ENCODE measurements at regions not wholly inside any gene's neighbourhood (a gene's known extent, or its start where the extent isn't known, plus 50 kb on each side); places are given as distances from the start of the nearest gene placed in this dataset.

GRCh38 chr7:156106107-156106426 is 293.8 kb upstream of the SHH start:
- Mint-ChIP-seq H3K9me3 (no peaks in the 10 kb centered on the region), H3K4me1 (ENCODE audit: low read depth) (no peaks in the 10 kb centered on the region), H3K4me3 (no peak overlapping the region), H3K27me3 (no peaks in the 10 kb centered on the region), H3K27ac (no peak overlapping the region), H3K36me3 (ENCODE audit: low read depth) (no peaks in the 10 kb centered on the region)
- CTCF ChIA-PET = no interaction called here
- no peak for DNase-seq
- POLR2A ChIA-PET = no interaction called here
- ATAC-seq = no peak
- intact Hi-C loops (cut with micrococcal nuclease) = no loop called here
- TF ChIP-seq, protein P1, sequence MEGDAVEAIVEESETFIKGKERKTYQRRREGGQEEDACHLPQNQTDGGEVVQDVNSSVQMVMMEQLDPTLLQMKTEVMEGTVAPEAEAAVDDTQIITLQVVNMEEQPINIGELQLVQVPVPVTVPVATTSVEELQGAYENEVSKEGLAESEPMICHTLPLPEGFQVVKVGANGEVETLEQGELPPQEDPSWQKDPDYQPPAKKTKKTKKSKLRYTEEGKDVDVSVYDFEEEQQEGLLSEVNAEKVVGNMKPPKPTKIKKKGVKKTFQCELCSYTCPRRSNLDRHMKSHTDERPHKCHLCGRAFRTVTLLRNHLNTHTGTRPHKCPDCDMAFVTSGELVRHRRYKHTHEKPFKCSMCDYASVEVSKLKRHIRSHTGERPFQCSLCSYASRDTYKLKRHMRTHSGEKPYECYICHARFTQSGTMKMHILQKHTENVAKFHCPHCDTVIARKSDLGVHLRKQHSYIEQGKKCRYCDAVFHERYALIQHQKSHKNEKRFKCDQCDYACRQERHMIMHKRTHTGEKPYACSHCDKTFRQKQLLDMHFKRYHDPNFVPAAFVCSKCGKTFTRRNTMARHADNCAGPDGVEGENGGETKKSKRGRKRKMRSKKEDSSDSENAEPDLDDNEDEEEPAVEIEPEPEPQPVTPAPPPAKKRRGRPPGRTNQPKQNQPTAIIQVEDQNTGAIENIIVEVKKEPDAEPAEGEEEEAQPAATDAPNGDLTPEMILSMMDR (IDR thresholded peaks at IDR 0.05) = no peak

- TF ChIP-seq, protein P1 (IDR thresholded peaks at IDR 0.05) = no peak
- intact Hi-C loops (cut with micrococcal nuclease) = no loop called here
- no peak overlapping the region for H3K4me3 Mint-ChIP-seq
- H3K4me1 Mint-ChIP-seq (ENCODE audit: low read depth) = no peaks in the 10 kb centered on the region
- no peaks in the 10 kb centered on the region for H3K9me3 Mint-ChIP-seq
- POLR2A ChIA-PET = no interaction called here
- DNase-seq = no peak
- CTCF ChIA-PET = no interaction called here
- H3K27ac Mint-ChIP-seq = no peak overlapping the region
- no peak for ATAC-seq
- H3K36me3 Mint-ChIP-seq (ENCODE audit: low read depth) = no peaks in the 10 kb centered on the region
- no peaks in the 10 kb centered on the region for H3K27me3 Mint-ChIP-seq
Observed at GRCh38 chr7:156105337-156106106, 293.3 kb upstream of the SHH start.

- Mint-ChIP-seq H3K27ac (no peak overlapping the region), H3K9me3 (no peaks in the 10 kb centered on the region), H3K4me1 (ENCODE audit: low read depth) (no peaks in the 10 kb centered on the region), H3K4me3 (no peak overlapping the region), H3K36me3 (ENCODE audit: low read depth) (no peaks in the 10 kb centered on the region), H3K27me3 (no peaks in the 10 kb centered on the region)
- DNase-seq = no peak
- intact Hi-C loops (cut with micrococcal nuclease) = no loop called here
- ChIA-PET CTCF (no interaction called here), POLR2A (no interaction called here)
- ATAC-seq = no peak
- TF ChIP-seq, protein P1 (IDR thresholded peaks at IDR 0.05) = no peak
Observed at GRCh38 chr7:156104501-156105336, 292.5 kb upstream of the SHH start.

DNA sequence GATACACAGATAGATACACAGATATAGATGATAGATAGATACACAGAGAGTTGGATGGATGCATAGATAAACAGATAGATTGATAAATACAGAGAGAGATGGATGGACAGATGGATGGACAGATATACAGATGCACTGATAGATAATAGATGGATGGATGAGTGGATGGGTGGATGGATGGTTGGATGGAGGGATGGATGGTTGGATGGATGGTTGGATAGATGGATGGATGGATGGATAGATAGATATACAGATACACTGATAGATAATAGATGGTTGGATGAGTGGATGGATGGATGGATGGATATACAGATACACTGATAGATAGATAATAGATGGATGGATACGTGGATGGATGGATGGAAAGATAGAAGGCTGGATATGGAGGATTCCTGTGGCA is 290.0 kb upstream of the SHH start:
- intact Hi-C loops (cut with micrococcal nuclease) = no loop called here
- Mint-ChIP-seq H3K4me3 (no peak overlapping the region), H3K27me3 (no peaks in the 10 kb centered on the region), H3K36me3 (ENCODE audit: low read depth) (no peaks in the 10 kb centered on the region), H3K27ac (no peak overlapping the region), H3K4me1 (ENCODE audit: low read depth) (peaks cover 6% of the 10 kb centered on the region), H3K9me3 (no peaks in the 10 kb centered on the region)
- CTCF ChIA-PET = no interaction called here
- POLR2A ChIA-PET = no interaction called here
- TF ChIP-seq, protein P1 (IDR thresholded peaks at IDR 0.05) = no peak
- DNase-seq = no peak
- no peak for ATAC-seq

DNA sequence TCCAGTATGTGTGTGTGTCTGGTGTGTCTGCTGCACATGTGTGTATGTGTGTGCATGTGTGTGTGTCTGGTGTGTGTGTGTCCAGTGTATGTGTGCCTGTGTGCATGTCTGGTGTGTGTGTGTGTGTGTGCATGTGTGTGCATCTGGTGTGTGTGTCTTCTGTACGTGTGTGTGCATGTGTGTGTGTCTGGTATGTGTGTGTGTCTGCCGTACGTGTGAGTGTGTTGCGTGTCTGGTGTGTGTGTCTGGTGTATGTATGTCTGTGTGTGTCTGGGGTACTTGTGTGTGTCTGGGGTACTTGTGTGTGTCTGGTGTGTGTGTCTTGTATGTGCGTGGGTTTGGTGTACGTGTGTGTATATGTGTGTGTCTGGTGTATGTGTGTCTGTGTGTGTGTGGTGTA is 289.1 kb upstream of the SHH start:
- Mint-ChIP-seq H3K4me1 (ENCODE audit: low read depth) (peaks cover 16% of the 10 kb centered on the region), H3K27me3 (no peaks in the 10 kb centered on the region), H3K36me3 (ENCODE audit: low read depth) (no peaks in the 10 kb centered on the region), H3K27ac (no peak overlapping the region), H3K9me3 (no peaks in the 10 kb centered on the region), H3K4me3 (no peak overlapping the region)
- TF ChIP-seq, protein P1 (IDR thresholded peaks at IDR 0.05) = no peak
- ChIA-PET POLR2A (no interaction called here), CTCF (no interaction called here)
- no peak for ATAC-seq
- DNase-seq = no peak
- intact Hi-C loops (cut with micrococcal nuclease) = no loop called here
